Left renal cortex interstitium (tissue), 4 donors: ENCODE measurements at regions not wholly inside any gene's neighbourhood (a gene's known extent, or its start where the extent isn't known, plus 50 kb on each side); places are given as distances from the start of the nearest gene placed in this dataset.

Experiments used
- DNase-seq, 4 donors: peaks; one replicate each; pipeline ENCODE4 v3.0.0-alpha.2; 2013; ENCODE audit warnings: low read depth in 4 of 4, low spot score in 2 of 4, missing footprints in 1 of 4

DNA sequence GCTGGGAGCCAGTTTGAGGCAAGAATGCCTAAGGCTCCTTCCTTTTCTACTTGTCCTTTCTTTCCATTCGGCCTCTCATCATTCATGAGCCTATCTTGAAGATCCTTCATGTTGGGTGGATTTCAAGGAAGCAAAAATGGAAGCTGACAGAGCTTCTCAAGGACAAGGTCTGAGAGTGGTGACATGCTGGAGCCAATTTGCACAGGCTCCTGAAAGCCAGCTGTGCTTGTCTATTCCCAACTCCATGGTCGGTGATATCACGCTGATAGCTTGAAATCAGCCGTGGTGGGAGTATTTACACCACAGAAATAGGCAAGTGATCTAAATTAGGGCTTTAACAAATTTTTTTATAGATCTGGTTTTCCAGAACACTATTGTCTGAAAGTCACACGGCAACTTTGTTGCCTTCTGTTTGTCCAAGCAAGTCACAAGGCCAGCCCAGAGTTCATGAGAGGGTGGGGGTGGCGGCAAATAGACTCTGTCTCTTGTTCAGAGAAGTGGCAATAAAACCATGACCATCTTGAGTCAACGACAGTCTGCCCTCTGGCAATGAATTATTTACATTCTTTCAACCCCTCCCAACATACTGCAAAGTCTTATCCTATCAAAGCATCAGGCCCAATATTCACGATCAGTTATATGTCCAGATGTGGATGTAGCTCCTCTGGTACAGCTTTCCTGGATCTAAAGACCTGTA lies 49.9 kb upstream of the SLC35F5 start:
- DNase-seq, result no peak
